ENCODE measurements at regions not wholly inside any gene's neighbourhood (a gene's known extent, or its start where the extent isn't known, plus 50 kb on each side); places are given as distances from the start of the nearest gene placed in this dataset.

DNA sequence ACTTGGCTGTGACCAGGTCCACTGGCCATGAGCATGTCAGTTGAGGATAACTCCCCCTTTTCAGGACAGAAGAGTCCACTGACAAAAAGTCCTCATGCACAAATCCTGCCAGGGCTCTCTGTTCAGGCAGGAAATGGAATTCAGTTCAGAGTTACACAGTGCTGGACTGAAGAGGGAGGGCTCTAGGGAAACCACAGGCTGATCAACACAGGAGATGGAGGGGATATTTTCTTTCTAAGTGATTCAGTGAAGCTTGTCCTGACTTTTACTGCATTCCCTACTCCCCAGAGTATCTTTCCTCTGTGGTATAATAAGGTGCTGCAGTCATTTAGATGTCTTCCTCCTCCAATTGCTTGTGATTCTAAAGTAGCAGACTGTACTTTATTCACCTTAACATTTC, 335.5 kb upstream of the IGFBP7 start:
- Histone ChIP-seq H3K27ac (ENCODE audit: low read depth in 2 of 2, low read length in 2 of 2) (no peak overlapping the region), H3K9me3 (ENCODE audit: control insufficient read depth in 2 of 3, insufficient read depth in 1 of 3, low read length in 3 of 3) (no peaks in the 10 kb centered on the region), H3K36me3 (ENCODE audit: control insufficient read depth in 2 of 3, insufficient read depth in 3 of 3, low read length in 3 of 3) (no peaks in the 10 kb centered on the region), H3K4me3 (ENCODE audit: low read length in 3 of 3) (no peak overlapping the region), H3K4me1 (ENCODE audit: control insufficient read depth in 2 of 3, insufficient read depth in 2 of 3, low read depth in 1 of 3, low read length in 3 of 3) (no peaks in the 10 kb centered on the region), H3K9ac (ENCODE audit: low read length in 3 of 3) (no peak overlapping the region), H3K27me3 (ENCODE audit: control insufficient read depth, insufficient read depth, low read length) (no peaks in the 10 kb centered on the region)
- TF ChIP-seq, protein P1, sequence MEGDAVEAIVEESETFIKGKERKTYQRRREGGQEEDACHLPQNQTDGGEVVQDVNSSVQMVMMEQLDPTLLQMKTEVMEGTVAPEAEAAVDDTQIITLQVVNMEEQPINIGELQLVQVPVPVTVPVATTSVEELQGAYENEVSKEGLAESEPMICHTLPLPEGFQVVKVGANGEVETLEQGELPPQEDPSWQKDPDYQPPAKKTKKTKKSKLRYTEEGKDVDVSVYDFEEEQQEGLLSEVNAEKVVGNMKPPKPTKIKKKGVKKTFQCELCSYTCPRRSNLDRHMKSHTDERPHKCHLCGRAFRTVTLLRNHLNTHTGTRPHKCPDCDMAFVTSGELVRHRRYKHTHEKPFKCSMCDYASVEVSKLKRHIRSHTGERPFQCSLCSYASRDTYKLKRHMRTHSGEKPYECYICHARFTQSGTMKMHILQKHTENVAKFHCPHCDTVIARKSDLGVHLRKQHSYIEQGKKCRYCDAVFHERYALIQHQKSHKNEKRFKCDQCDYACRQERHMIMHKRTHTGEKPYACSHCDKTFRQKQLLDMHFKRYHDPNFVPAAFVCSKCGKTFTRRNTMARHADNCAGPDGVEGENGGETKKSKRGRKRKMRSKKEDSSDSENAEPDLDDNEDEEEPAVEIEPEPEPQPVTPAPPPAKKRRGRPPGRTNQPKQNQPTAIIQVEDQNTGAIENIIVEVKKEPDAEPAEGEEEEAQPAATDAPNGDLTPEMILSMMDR (IDR thresholded peaks at IDR 0.05; ENCODE audit: borderline replicate concordance, extremely low read depth, insufficient read depth): no peak
- DNase-seq: peak in 4 of 5 donors; percentile 40 to 80 (median 57)
- intact Hi-C loops (cut with DNase I): no loop called here
- no peak for FAIRE-seq

DNA sequence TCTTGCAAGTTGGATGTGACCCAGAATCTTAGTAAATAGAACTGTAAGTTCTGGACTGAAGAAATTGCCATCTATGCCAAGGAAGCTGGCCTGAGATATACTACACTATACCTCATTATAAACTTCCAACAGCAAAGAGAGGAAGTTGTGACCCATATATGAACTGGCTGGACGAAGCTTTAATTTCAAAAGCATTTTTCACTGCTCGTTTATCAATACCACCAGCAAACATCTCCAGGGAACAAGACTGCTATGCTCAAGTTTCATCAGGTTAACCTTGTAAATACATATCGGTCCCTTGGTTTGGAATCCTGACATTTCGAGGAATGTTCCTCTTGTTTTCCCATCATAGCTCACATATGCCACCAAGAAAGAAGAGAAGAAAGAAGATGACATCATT, 334.5 kb upstream of the IGFBP7 start:
- Histone ChIP-seq H3K4me3 (ENCODE audit: low read length in 3 of 3) (no peak overlapping the region), H3K27ac (ENCODE audit: low read depth in 2 of 2, low read length in 2 of 2) (no peak overlapping the region), H3K4me1 (ENCODE audit: control insufficient read depth in 2 of 3, insufficient read depth in 2 of 3, low read depth in 1 of 3, low read length in 3 of 3) (no peaks in the 10 kb centered on the region), H3K9me3 (ENCODE audit: control insufficient read depth in 2 of 3, insufficient read depth in 1 of 3, low read length in 3 of 3) (no peaks in the 10 kb centered on the region), H3K27me3 (ENCODE audit: control insufficient read depth, insufficient read depth, low read length) (no peaks in the 10 kb centered on the region), H3K9ac (ENCODE audit: low read length in 3 of 3) (no peak overlapping the region), H3K36me3 (ENCODE audit: control insufficient read depth in 2 of 3, insufficient read depth in 3 of 3, low read length in 3 of 3) (no peaks in the 10 kb centered on the region)
- TF ChIP-seq, protein P1 (IDR thresholded peaks at IDR 0.05; ENCODE audit: borderline replicate concordance, extremely low read depth, insufficient read depth): no peak
- FAIRE-seq (no peak), DNase-seq (no peak)
- intact Hi-C loops (cut with DNase I): no loop called here

DNA sequence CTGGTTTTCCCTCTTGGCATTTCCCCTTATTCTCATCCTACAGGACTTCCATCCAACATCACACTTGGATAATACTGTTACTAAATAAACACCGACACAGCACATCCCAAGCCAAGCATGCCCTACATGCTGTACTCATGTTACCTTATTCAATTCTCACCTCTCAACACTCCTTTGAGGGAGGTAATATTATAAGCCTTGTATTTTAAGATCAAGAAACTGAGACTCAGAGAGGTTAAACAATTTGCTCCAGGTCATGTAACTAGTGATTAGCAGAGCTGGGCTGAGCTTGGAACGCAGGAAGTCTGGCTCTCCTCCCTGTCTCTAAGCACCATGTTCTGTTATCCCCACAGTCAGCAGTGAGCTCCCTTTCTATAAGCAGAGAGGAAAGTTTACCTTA, 333.6 kb upstream of the IGFBP7 start:
- H3K27ac ChIP-seq (ENCODE audit: low read depth in 2 of 2, low read length in 2 of 2): no peak overlapping the region
- FAIRE-seq (no peak), DNase-seq (peak in 4 of 5 donors; percentile 56 to 93 (median 74))
- TF ChIP-seq, protein P1 (IDR thresholded peaks at IDR 0.05; ENCODE audit: borderline replicate concordance, extremely low read depth, insufficient read depth): no peak
- H3K36me3 ChIP-seq (ENCODE audit: control insufficient read depth in 2 of 3, insufficient read depth in 3 of 3, low read length in 3 of 3): no peaks in the 10 kb centered on the region
- no peaks in the 10 kb centered on the region for H3K9me3 ChIP-seq (ENCODE audit: control insufficient read depth in 2 of 3, insufficient read depth in 1 of 3, low read length in 3 of 3)
- no peaks in the 10 kb centered on the region for H3K27me3 ChIP-seq (ENCODE audit: control insufficient read depth, insufficient read depth, low read length)
- no peak overlapping the region for H3K9ac ChIP-seq (ENCODE audit: low read length in 3 of 3)
- intact Hi-C loops (cut with DNase I): no loop called here
- H3K4me1 ChIP-seq (ENCODE audit: control insufficient read depth in 2 of 3, insufficient read depth in 2 of 3, low read depth in 1 of 3, low read length in 3 of 3): no peaks in the 10 kb centered on the region
- no peak overlapping the region for H3K4me3 ChIP-seq (ENCODE audit: low read length in 3 of 3)

DNA sequence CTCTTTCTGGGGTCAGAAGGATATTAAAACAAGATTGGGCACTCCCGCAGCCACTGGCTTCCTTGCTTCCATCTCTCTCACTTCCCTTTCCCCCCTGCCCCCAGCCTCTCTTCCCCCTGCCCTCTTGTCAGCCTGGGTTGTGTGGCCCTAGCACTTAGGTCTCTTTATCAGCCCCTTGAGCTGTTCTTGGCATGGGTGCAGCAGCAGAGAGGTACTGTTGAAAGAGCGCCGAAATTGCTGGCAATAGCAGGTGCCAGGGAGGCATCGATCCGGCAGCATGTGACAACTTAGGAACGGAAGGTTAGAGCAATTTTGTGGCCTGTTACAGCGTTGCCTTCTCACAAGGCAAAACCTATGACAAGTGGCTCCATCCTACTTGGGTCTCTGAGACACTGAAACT, 333.1 kb upstream of the IGFBP7 start:
- FAIRE-seq: no peak
- H3K9ac ChIP-seq (ENCODE audit: low read length in 3 of 3): no peak overlapping the region
- H3K27me3 ChIP-seq (ENCODE audit: control insufficient read depth, insufficient read depth, low read length): no peaks in the 10 kb centered on the region
- H3K36me3 ChIP-seq (ENCODE audit: control insufficient read depth in 2 of 3, insufficient read depth in 3 of 3, low read length in 3 of 3): no peaks in the 10 kb centered on the region
- TF ChIP-seq, protein P1 (IDR thresholded peaks at IDR 0.05; ENCODE audit: borderline replicate concordance, extremely low read depth, insufficient read depth): no peak
- no peak overlapping the region for H3K27ac ChIP-seq (ENCODE audit: low read depth in 2 of 2, low read length in 2 of 2)
- H3K9me3 ChIP-seq (ENCODE audit: control insufficient read depth in 2 of 3, insufficient read depth in 1 of 3, low read length in 3 of 3): no peaks in the 10 kb centered on the region
- no peak overlapping the region for H3K4me3 ChIP-seq (ENCODE audit: low read length in 3 of 3)
- DNase-seq: peak in 2 of 5 donors; percentile 20 to 41
- intact Hi-C loops (cut with DNase I): no loop called here
- H3K4me1 ChIP-seq (ENCODE audit: control insufficient read depth in 2 of 3, insufficient read depth in 2 of 3, low read depth in 1 of 3, low read length in 3 of 3): no peaks in the 10 kb centered on the region

Data from kidney (tissue), 13 donors.